ENCODE measurements at regions not wholly inside any gene's neighbourhood (a gene's known extent, or its start where the extent isn't known, plus 50 kb on each side); places are given as distances from the start of the nearest gene placed in this dataset.

DNA sequence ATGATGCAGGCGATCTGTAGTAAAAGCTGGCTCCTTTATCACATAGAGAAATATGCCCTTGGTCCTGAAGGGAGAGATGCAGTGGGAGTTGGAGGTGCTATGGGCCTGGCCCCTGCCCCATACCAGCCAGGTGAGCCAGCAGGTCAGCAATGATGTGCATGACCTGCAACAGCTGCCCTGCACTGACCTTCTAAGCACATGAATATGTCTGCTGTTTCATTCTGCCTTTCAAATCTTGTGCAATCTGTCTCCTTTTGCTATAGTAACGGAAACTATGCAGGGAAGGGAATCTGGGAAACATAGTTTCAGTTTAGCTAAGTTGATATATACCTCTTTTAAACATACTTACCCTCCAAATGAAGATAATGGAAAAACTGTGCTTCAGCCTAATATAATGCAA is 235.2 kb downstream of the TDRD15 start:
- TF ChIP-seq TAF1 (IDR thresholded peaks at IDR 0.05; ENCODE audit: borderline replicate concordance, insufficient read depth, low read length) = no peak
- no peak for TF ChIP-seq SIN3A (IDR thresholded peaks at IDR 0.05; ENCODE audit: borderline replicate concordance, insufficient read depth, low read length)

All from PFSK-1 (cell line).